HCT116 (cell line): ENCODE measurements at regions not wholly inside any gene's neighbourhood (a gene's known extent, or its start where the extent isn't known, plus 50 kb on each side); places are given as distances from the start of the nearest gene placed in this dataset.

Experiments used
- ATAC-seq: fragments of 200-7000 bp; cut with Tn5 transposase; 2 replicates; pipeline ENCODE4 v1.9.1; 2020; ENCODE audit warnings: mild to moderate bottlenecking, moderate library complexity
- BruUV-seq: library from RNA; stranded (reverse); fragments of 400-500 nt; replicated peaks from 2 replicates; lab custom pipeline; 2021; lab: Mats Ljungman, UMichigan
- CTCF ChIA-PET: fragments of 300-600 bp; sonication (Branson Sonifier 250); formaldehyde crosslinking; loops from one replicate; lab custom pipeline; 2021; ENCODE audit warnings: antibody characterized with exemption; lab: Charles Lee
- POLR2A ChIA-PET: fragments of 300-600, 350-600 bp; sonication (Branson Sonifier 250); formaldehyde crosslinking; loops from one replicate; lab custom pipeline; 2021; ENCODE audit warnings: antibody characterized with exemption; lab: Charles Lee
- RAD21 ChIA-PET, 2 experiments: fragments of 300-600 bp; sonication (Branson Sonifier 250); formaldehyde crosslinking; loops; one replicate each; lab custom pipeline; 2023; ENCODE audit warnings: low total read pairs in 2 of 2; ENCODE audit not compliant: uncharacterized antibody in 2 of 2, unreplicated experiment in 2 of 2, low non-redundant PET in 1 of 2; lab: Charles Lee
- DNase-seq: peaks from one replicate; pipeline ENCODE4 v3.0.0-alpha.2; 2010; ENCODE audit warnings: low read depth, low spot score
- H2AFZ ChIP-seq: fragments of 200-600 bp; shearing (Covaris generic), sonication (generic); 2 replicates; pipeline ENCODE4 v1.6.1; 2017; ENCODE audit warnings: low read depth, mixed run types, mixed read lengths, antibody characterized with exemption, low read length; ENCODE audit not compliant: poor library complexity, severe bottlenecking
- H3K27ac ChIP-seq: 2 replicates; pipeline ENCODE4 v1.5.1; 2012; ENCODE audit warnings: low read depth, low read length
- H3K27me3 ChIP-seq: fragments of 200-600 bp; sonication (generic); 2 replicates; pipeline ENCODE4 v1.6.1; 2016; ENCODE audit warnings: mixed run types, low read length, mixed read lengths; ENCODE audit not compliant: insufficient read depth
- H3K36me3 ChIP-seq, 2 experiments: fragments of 200-500 bp in 1 of 2; fragments of 200-600 bp in 1 of 2; sonication (Bioruptor generic) in 1 of 2; sonication (generic) in 1 of 2; 2 replicates each; pipeline versions ENCODE4 v1.5.1 to v1.6.1; 2014 to 2016; ENCODE audit warnings: low read length in 2 of 2, inconsistent platforms in 1 of 2, mixed read lengths in 1 of 2, mixed run types in 1 of 2; ENCODE audit not compliant: insufficient read depth in 2 of 2, control insufficient read depth in 1 of 2
- H3K4me1 ChIP-seq, 2 experiments: fragments of 200-600 bp in 1 of 2; sonication (generic) in 1 of 2; 2 replicates each; pipeline versions ENCODE4 v1.5.1 to v1.6.1; 2012 to 2017; ENCODE audit warnings: low read length in 2 of 2, inconsistent platforms in 1 of 2, mild to moderate bottlenecking in 1 of 2, mixed read lengths in 1 of 2, mixed run types in 1 of 2, moderate library complexity in 1 of 2; ENCODE audit not compliant: insufficient read depth in 2 of 2, control insufficient read depth in 1 of 2
- H3K4me2 ChIP-seq: fragments of 200-600 bp; sonication (generic); 2 replicates; pipeline ENCODE4 v1.6.1; 2017; ENCODE audit warnings: mixed run types, low read length, mixed read lengths
- H3K4me3 ChIP-seq, 2 experiments: fragments of 200-600 bp in 1 of 2; sonication (generic) in 1 of 2; replicated peaks in 1 of 2; 2 replicates each; pipeline ENCODE4 v1.5.1; 2011 to 2016; ENCODE audit warnings: low read length in 2 of 2, control low read depth in 1 of 2, low read depth in 1 of 2, mild to moderate bottlenecking in 1 of 2, mixed read lengths in 1 of 2, mixed run types in 1 of 2
- H3K79me2 ChIP-seq: fragments of 200-600 bp; sonication (generic); 2 replicates; pipeline ENCODE4 v1.6.1; 2017; ENCODE audit warnings: mild to moderate bottlenecking, mixed run types, low read length, moderate library complexity, mixed read lengths; ENCODE audit not compliant: insufficient read depth
- H3K9ac ChIP-seq: fragments of 200-600 bp; sonication (generic); 2 replicates; pipeline ENCODE4 v1.6.1; 2016; ENCODE audit warnings: low read length, mixed read lengths
- H3K9me2 ChIP-seq: fragments of 200-600 bp; sonication (generic), shearing (Covaris generic); 2 replicates; pipeline ENCODE4 v1.6.1; 2017; ENCODE audit warnings: mixed run types, mild to moderate bottlenecking, moderate library complexity; ENCODE audit not compliant: insufficient read depth
- H3K9me3 ChIP-seq, 2 experiments: fragments of 200-500 bp in 1 of 2; fragments of 200-600 bp in 1 of 2; sonication (Bioruptor generic) in 1 of 2; sonication (generic) in 1 of 2; 2 replicates each; pipeline ENCODE4 v1.6.1; 2014 to 2017; ENCODE audit warnings: low read length in 2 of 2, mixed read lengths in 2 of 2, inconsistent platforms in 1 of 2, low read depth in 1 of 2, mild to moderate bottlenecking in 1 of 2, mixed run types in 1 of 2, moderate library complexity in 1 of 2; ENCODE audit not compliant: control insufficient read depth in 1 of 2, insufficient read depth in 1 of 2
- H4K20me1 ChIP-seq: fragments of 200-600 bp; sonication (generic), shearing (Covaris generic); 2 replicates; pipeline ENCODE4 v1.6.1; 2017; ENCODE audit warnings: mixed run types, mild to moderate bottlenecking, moderate library complexity; ENCODE audit not compliant: insufficient read depth
- CEBPB ChIP-seq: IDR thresholded peaks from 2 replicates; pipeline ENCODE4 v1.6.1; 2012; ENCODE audit warnings: low read depth
- CTCF ChIP-seq, 3 experiments: fragments of 200-600 bp in 1 of 3; sonication (generic) in 1 of 3; IDR thresholded peaks in 2 of 3; conservative IDR thresholded peaks in 1 of 3; 2 replicates each; pipeline ENCODE4 v1.5.1; 2012 to 2017; ENCODE audit warnings: low read depth in 2 of 3, low read length in 2 of 3, antibody characterized with exemption in 1 of 3, borderline replicate concordance in 1 of 3, control low read depth in 1 of 3, mild to moderate bottlenecking in 1 of 3, mixed read lengths in 1 of 3, mixed run types in 1 of 3, moderate library complexity in 1 of 3; ENCODE audit not compliant: insufficient read depth in 1 of 3
- ELF1 ChIP-seq: IDR thresholded peaks from 2 replicates; pipeline ENCODE4 v1.6.1; 2012; ENCODE audit warnings: low read depth, borderline replicate concordance
- EZH2 ChIP-seq: fragments of 200-600 bp; sonication (generic); IDR thresholded peaks from 2 replicates; pipeline ENCODE4 v1.6.1; 2017; ENCODE audit warnings: antibody characterized with exemption, mixed run types
- MAX ChIP-seq: IDR thresholded peaks from 2 replicates; pipeline ENCODE4 v1.6.1; 2012
- REST ChIP-seq: IDR thresholded peaks from 2 replicates; pipeline ENCODE4 v1.6.1; 2012; ENCODE audit warnings: low read depth
- SIN3A ChIP-seq: IDR thresholded peaks from 2 replicates; pipeline ENCODE4 v1.6.1; 2012; ENCODE audit warnings: low read depth
- TCF7L2 ChIP-seq: IDR thresholded peaks from 2 replicates; pipeline ENCODE4 v1.7.0; 2011; ENCODE audit warnings: borderline replicate concordance, inconsistent platforms; ENCODE audit not compliant: insufficient read depth, insufficient read length; ENCODE audit errors: extremely low read depth
- ZFX ChIP-seq: fragments of 450-650 bp; IDR thresholded peaks from 2 replicates; pipeline ENCODE4 v1.6.1; 2017
- intact Hi-C: fragments of 100-400 bp; cut with micrococcal nuclease; formaldehyde crosslinking; loops from 2 replicates; pipeline ENCODE4 v1.10.0; 2022

GRCh38 chr3:43195115-43195498 lies 89.2 kb upstream of the POMGNT2 start:
- Histone ChIP-seq H3K4me2 (no peak overlapping the region), H3K79me2 (no peaks in the 10 kb centered on the region), H3K4me3 (no peak overlapping the region), H3K9me2 (no peaks in the 10 kb centered on the region), H3K36me3 (no peaks in the 10 kb centered on the region), H3K4me1 (peaks cover 0 to 38% of the 10 kb centered on the region in 2 experiments; a peak in 2 of 4 replicates), H3K9me3 (no peaks in the 10 kb centered on the region), H4K20me1 (no peaks in the 10 kb centered on the region), H2AFZ (no peak overlapping the region), H3K27me3 (no peaks in the 10 kb centered on the region), H3K9ac (no peak overlapping the region), H3K27ac (no peak overlapping the region)
- RAD21 ChIA-PET, result no interaction called here
- ATAC-seq, result no peak
- CTCF ChIA-PET, result no interaction called here
- DNase-seq, result no peak
- no TSS peak for BruUV-seq
- POLR2A ChIA-PET, result no interaction called here
- intact Hi-C loops, result no loop called here
- TF ChIP-seq CEBPB, result no peak
- TF ChIP-seq MAX, result no peak
- no peak for TF ChIP-seq ELF1
- TF ChIP-seq SIN3A, result no peak
- TF ChIP-seq REST, result no peak

- no peaks in the 10 kb centered on the region for H3K9me2 ChIP-seq
- POLR2A ChIA-PET, result no interaction called here
- no peak overlapping the region for H2AFZ ChIP-seq
- no TSS peak for BruUV-seq
- H3K27ac ChIP-seq, result no peak overlapping the region
- peaks cover 0 to 42% of the 10 kb centered on the region in 2 experiments; a peak in 2 of 4 replicates for H3K4me1 ChIP-seq
- no peaks in the 10 kb centered on the region for H3K79me2 ChIP-seq
- no peak overlapping the region for H3K4me2 ChIP-seq
- CTCF ChIA-PET, result no interaction called here
- TF ChIP-seq CTCF (IDR thresholded peaks at IDR 0.05 in 2 of 3, conservative IDR thresholded peaks at IDR 0.05 in 1 of 3; ENCODE audit: borderline replicate concordance in 1 of 3, insufficient read depth in 1 of 3, low read depth in 2 of 3, low read length in 2 of 3) (no peak), ZFX (no peak), EZH2 (no peak), TCF7L2 (no peak)
- TF ChIP-seq, all 23 proteins: peak for 0
- RAD21 ChIA-PET, result no interaction called here
- Histone ChIP-seq H3K9ac (no peak overlapping the region), H3K4me3 (no peak overlapping the region), H3K9me3 (no peaks in the 10 kb centered on the region), H4K20me1 (no peaks in the 10 kb centered on the region), H3K36me3 (no peaks in the 10 kb centered on the region), H3K27me3 (no peaks in the 10 kb centered on the region)
- no peak for DNase-seq
- intact Hi-C loops, result no loop called here
- no peak for ATAC-seq
These were observed 88.7 kb upstream of the POMGNT2 start for GRCh38 chr3:43194490-43195114.
